T-helper 1 cell treated with Interleukin-12 subunit alpha and Interleukin-12 subunit beta and Interleukin-4 antibody, amounts not matched to agents 30 ng/mL and 1 ng/mL, for 36 hours (primary cell): ENCODE measurements at regions not wholly inside any gene's neighbourhood (a gene's known extent, or its start where the extent isn't known, plus 50 kb on each side); places are given as distances from the start of the nearest gene placed in this dataset.

Experiments
- intact Hi-C: fragments of 100-400 bp; cut with micrococcal nuclease; formaldehyde crosslinking; loops from one replicate; pipeline ENCODE4 v1.15.1; 2024

DNA sequence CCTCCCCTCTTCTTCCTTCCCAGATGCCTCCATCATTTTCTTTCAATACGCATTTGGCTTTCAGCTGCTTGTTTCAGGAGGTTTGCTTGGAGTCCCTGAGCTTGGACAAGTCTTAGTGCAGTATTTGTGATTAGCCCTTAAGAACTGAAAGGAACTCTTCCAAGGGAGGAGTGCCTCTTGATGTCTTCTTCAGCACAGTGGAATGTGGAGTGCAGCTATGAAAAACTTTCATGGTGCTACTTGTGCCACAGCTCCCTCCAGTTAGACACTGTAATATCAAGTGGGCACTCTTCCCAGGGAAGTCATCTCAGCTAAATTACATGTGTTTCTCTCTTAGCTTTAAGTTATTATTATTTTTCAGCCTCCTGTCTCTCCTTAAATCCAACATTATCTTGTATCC is 173.1 kb downstream of the NECTIN3 start:
- intact Hi-C loops, result no loop called here

DNA sequence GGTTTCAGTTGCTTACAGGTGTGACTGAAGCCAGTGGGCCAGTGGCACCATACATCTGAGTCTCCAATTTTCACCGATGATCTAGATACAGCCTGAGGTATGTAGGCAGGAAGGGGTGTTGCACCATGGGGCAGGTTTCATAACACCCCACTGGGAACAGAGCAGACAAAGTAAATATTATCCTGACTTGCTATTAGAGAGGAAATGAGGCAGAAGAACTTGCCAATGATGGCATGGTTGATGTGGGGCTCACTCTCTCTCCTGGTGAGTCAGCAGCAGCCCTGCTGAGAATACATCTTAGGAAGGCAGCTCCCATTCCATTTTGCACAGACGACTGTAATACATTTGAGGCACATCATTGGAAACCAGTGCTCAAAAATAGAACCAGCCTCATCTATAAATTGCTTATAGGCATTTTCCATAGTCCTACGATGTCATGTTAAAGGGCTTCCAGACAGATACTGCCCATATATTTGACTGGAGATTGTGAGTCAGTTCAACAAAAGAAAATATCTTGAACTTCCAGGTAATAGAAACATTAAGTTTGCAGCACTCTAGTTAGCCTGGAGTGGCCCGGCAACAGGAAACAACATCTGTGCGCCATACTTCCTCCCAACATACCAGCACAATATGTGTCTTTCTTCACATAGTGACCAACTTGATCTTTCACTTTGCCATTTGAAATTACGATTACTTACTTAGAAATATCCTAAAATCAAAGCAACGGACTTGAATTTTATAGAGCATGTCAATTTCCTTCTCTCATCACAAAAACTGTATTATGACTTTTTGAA is 175.5 kb downstream of the NECTIN3 start:
- intact Hi-C loops, result no loop called here

DNA sequence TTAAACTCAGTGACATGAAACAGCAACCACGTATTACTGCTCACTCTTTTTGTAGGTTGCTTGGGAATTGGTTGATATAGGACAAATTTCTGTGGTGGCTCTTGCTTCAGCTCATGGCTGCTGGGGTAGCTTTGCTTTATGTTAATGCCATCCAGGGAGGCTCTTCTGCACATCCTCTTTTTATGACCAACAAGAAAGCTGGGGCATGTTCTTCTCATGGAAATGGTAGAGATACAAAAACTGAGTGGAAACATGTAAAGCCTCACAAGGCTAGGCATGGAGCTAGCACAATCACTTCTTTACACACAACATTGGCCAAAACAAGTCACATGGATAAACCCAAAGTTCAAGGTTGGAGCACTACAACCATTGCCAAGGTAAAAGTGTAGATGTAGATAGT is 176.8 kb downstream of the NECTIN3 start:
- intact Hi-C loops, result no loop called here

DNA sequence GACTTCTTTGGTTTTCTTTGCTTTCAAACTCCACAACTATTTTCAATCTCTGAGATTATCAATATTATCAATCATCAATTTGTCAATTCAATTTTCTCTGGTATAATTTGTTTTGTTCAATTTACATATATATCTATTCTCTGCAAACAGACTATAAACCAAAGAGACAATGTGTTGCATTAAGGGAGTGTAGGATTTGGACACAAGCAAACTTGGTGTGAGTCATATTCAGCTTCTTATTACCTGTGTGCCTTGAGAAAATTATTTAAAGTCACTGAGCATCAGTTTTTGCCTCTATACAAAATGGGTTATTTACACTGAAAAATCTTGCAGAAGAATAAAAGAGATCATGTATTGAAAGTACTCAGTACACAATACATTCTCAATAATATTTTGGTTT is 177.8 kb downstream of the NECTIN3 start:
- intact Hi-C loops, result no loop called here

DNA sequence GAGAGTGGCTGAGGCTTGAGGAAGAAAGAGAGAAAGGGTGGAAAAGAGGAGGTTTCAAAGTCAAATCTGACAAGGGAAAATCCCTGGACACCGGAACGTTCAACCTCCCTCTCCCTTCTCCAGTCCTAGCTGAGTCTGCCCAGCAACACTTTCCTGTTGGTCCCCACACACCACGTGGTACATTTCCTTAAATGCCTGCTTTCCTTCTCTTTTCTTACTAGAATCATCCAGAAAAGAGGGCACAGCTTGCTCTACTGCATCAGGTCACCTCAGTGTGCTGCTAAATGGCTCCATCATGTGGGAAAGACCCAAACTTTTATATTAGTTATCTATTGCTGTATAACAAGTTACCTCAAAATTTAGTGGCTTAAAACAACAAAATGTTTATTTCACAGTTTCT is 181.2 kb downstream of the NECTIN3 start:
- intact Hi-C loops, result loop anchor here (5.0 kb wide), 1 partner anchor 180 kb away; the partner anchor contains the start of gene NECTIN3

DNA sequence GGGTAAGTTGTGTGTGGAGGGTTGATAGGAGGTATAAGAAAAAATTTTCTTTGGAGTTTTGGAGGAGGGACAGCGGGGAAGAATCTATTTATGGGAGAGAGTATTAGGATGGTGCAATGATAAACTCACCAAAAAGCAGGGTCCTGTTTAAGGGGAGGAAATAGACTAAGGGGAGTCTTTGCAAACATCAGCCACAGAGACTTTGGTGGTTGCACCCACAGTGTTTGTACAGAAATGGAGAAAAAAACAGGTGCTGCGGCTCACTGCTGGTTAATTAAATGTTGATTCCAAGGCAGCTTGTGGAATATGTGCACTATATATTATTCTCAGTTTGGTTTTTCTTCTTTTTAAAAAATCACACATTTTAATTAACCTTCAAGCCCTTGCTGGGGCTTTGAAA is 182.1 kb downstream of the NECTIN3 start:
- intact Hi-C loops, result loop anchor here (5.0 kb wide), 1 partner anchor 181 kb away; the partner anchor contains the start of gene NECTIN3

DNA sequence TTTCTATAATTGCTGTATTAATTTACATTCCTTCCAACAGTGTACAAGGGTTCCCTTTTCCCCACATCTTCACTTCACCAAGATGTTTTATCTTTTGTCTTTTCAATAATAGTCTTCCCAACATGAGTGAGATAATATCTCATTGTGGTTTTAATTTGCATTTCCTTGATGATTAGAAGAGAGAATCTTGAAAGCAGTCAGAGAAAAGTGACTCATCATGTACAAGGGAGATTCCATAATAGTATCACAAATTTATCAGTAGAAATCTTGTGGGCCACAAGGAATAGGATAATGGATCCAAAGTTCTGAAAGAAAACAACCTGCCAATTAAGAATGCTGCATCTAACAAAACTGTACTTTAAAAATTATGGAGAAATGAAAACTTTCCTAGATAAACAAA is 189.3 kb downstream of the NECTIN3 start:
- intact Hi-C loops, result loop anchor here (1.0 to 5.0 kb wide), 4 partner anchors 22 to 1454 kb away; partner anchors contain the start of gene CD96

DNA sequence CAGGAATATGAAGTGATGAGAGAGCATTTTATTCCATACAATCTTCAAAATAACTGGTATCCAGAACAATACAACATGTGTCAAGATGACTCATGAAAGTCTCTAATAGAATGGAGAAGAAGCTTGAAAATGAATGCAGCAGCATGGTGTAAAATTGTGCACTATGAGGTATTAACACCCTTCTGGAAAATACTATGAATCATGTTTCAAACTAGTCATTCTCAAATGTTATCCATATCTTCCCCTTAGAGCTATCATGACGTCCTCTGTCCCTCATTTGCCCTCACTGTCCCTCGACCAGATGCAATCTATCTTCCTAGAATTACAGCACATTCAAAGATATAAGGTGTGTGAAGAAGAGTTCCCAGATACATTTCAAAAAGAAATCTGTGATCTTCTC is 198.2 kb downstream of the NECTIN3 start:
- intact Hi-C loops, result no loop called here

DNA sequence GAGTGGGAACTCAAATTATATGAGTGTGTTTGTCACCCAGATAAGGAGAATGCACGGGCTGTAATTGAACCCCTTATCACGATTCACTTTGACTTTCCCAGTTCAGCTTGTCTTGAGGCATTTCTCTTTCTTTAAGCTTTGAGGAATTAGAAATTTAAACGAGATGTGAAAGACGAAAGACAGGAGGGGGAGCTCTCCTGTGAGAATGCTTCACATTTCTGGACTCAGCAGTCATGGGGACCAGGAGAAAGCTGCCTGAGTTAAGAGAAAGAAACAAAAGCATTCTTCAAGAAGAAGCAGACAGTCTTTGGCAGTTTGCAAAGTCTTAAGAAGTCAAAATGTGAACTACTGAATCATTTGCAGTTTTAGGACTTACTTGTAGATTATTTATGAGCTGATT is 205.6 kb downstream of the NECTIN3 start:
- intact Hi-C loops, result no loop called here

DNA sequence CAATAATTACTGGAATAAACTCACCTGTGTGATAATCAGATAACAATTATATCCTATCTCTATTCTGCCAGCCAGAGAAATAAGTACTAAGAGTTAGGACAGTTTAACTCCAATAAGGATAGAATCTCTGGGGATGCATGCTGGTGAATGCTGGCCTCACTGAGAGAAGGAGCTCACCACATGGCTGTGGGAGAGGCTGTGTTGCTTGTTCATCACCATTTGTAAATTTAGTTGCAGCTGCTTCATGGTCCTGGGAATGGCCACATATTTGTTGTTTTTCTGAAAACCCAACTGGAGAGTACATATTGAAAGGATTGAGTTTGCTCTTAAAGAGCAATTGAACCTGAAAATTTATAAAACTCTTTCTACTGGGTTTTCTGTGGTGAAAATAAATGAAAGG is 207.3 kb downstream of the NECTIN3 start:
- intact Hi-C loops, result no loop called here

DNA sequence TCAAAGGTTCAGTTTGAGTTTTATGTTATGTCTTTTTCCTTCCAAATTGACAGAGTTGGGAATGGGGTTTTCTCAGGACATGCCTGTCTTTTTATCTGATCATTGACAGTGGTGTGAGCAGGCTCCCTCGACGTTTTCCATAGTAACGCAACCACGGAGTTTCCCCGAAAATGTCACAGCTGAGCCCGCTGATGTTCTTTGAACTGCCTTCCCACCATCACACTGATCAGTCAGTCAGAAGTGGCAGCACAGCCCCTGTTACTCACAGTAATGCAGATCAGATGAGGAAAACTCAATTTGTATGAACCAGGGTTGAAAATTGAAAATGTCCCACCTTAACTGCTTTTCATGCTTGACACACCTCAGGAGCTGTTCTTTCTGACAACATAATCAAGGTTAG is 210.4 kb downstream of the NECTIN3 start:
- intact Hi-C loops, result no loop called here

DNA sequence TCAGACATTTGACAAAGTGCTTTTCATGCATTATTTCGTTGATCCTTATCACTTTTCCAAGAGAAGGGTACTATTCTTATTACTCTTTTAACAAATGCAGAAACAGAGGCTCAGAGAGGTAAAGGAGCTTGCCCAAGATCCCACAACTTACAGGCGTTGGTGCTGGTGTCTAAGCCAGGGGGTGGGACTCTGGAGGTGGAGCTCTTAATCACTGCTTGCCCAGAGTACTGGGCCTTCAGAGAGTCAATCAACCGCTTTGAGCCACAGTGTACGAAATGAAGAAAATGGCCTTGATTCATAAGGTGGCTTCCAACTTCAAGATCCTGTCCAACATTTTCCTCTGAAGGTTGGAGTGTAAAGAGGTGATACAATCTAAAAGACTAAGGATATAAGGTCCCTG is 211.5 kb downstream of the NECTIN3 start:
- intact Hi-C loops, result no loop called here

DNA sequence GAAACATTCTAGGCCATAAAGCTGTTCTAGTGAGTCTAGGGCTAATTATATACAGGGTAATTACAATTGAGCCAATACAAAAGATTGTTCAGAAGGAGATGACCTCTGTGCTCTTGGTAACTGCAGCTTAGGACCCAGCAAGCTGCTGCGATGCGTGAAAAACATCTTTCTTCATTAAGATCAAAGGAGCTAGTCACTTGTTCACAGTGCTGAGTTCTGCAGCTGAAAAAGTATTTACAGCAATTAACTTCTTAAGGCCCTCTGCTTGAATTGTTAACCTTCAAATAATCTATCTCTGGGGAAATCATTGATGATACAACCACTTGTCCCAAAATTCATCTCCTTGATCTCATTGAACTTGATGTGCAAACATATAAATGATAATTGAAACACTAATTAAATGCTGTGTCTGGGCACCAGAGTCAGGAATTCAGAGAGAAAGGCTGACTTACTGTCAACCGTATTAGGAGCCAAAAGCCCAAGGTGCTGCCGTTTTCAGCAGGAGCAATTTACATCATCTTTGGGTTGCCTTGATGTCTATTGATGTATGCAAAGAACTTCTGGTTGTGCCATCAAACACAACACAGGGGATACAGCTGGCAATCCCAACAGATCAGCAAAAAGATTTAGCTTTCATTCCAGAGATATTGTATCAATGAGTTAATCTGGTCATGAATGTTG is 213.0 kb downstream of the NECTIN3 start:
- intact Hi-C loops, result no loop called here

DNA sequence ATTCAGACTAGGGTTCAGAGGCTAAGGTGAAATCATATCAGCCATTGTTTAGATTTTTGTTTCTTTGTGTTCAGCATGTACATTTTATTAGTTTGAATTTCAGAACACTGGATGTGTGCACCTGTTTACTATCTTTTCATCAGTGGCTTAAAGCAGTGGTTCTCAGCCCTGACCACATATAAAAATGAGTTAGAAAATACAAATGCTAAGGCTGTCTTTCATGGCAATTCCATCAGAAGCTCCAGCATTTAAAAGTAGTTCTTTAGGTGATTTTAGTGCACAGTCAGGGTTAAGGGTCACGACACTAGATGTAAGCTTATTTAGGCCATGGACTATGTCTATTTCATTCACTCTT is 213.5 kb downstream of the NECTIN3 start:
- intact Hi-C loops, result no loop called here

DNA sequence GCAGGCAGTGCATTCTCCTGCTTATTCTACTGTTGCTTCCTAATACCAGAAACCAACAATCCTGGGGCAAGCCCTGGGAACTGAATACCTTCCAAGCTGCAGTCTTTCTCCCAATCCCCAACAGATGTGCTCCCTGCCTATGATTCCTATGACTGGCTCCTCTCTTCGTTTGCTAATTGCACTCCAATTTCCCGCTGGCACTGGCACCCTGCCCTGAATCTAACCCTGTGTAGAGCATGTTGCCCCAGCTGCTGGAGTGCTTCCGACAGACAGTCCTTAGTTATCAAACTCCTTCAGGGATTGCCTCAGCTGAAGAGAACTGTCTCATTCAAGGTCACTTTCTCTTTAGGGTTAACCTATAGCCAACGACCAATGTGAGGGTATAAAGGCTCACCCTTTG is 214.1 kb downstream of the NECTIN3 start:
- intact Hi-C loops, result no loop called here

DNA sequence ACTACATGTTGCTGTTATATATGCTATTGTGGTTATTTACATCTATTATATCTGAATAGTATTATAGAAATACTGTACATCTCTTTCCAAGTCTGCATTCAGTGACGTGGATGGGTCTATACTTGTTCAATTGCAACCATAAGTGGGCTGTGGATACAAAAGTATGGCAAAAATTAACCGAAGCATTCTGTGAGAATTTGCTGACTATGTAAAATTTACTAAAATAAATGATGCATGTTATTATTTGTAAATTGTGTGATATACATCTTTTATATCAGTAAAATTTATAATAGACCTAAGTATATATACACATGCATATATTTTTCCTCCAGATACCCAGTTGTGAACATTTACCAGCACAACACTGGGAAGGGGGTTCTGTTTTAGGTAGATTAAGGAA is 215.1 kb downstream of the NECTIN3 start:
- intact Hi-C loops, result no loop called here

DNA sequence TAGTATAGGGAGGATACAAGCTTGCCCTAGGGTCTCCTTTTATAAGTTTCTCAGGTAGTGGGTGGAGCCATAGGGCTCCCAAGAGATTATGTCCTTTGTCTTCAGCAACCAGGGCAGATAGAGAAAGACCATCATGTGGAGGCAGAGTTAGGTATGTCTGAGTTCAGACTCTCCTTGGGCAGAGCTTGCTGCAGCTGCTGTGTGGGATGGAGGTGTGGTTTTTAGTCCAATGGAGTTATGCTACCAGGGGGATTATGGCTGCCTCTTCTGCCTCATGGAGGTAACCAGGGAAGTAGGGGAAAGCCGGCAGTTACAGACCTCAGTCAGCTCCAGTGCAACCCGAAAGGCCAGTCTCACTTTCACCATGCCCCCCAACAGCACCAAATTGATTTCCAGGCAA is 220.5 kb downstream of the NECTIN3 start:
- intact Hi-C loops, result no loop called here

DNA sequence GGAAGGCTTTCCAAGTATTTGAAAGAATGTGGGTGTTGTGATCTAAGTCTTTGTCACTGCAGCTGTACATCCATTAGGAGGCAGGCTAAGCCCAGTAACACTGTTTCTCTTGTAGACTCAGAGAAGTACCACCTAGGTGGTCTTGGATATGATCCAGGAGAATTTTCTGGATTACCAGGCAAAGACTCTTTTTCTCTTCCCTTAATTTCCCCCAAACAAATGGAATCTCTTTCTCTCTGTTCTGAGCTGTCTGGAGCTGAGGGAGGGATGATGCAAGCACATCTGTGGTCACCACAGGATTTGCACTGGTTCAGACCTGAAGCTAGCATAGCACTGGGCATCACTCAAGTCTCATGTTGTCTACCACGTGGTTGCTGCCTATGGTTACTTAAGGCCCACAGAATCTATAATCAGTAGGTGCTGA is 227.6 kb downstream of the NECTIN3 start:
- intact Hi-C loops, result loop anchor here (1.0 kb wide), 1 partner anchor 240 kb away; no protein-coding TSS in a partner anchor

DNA sequence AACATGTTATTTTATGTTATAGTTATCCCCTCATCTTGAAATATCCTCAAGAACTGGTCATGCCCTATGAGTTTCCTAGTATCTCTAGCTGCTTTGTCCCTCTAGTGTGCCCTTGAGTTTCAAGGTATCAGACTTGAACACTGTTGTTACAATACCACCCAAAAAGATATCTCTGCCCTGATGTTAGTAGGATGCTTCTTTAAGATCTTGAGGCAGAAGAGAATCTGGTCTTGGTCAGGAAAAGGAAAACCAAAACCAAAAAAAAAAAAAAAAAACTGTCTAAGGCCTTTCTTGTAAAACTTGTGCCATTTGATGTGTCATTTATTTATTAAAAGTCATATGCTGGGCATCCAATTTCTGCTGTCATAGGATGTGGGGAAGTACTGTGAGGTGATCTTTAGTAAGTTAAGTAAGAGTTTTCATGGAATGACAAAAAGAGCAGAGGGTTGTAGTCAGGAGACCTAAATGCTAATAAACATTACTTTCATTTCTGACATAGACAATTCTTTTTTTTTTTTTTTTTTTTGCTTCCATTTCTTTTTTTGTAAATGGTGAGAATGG is 229.7 kb downstream of the NECTIN3 start:
- intact Hi-C loops, result loop anchor here (1.0 to 2.0 kb wide), 2 partner anchors 10 to 63 kb away; no protein-coding TSS in a partner anchor

DNA sequence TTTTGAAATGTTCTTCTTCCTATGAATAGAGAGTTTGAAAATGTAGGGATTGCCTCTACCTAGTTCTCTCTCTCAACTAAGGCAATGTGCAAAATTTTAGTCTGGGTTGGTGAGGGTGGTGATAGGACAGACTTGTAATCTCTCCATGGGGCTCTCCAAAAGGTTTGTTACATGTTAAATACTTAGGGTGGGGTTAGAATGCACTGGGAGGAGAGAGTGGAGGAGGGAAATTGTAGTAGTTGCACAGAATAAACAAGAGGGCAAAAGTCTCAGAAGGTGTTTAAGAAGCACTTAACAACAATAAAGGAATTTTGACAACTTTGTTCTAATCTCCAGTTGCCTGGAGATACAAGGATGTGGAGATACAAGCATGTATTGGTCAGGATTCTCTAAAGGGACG is 230.4 kb downstream of the NECTIN3 start:
- intact Hi-C loops, result no loop called here

DNA sequence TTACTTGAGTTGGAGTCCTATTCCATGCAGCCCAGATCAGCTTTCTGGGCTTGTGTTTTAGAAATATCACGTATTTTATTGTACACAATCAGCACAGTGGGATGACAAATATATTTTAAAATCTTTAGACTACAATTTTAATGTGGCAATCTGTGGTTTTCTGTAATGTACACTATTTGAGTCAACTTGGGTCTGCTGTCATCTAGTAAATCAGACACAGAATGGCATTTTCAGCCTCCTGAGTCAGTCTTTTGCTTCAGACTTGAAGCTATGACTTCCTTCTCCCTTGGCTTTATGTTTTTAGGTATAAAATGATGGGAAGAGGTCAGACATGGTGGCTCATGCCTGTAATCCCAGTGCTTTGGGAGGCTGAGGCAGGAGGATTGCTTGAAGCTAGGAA is 232.1 kb downstream of the NECTIN3 start:
- intact Hi-C loops, result no loop called here

DNA sequence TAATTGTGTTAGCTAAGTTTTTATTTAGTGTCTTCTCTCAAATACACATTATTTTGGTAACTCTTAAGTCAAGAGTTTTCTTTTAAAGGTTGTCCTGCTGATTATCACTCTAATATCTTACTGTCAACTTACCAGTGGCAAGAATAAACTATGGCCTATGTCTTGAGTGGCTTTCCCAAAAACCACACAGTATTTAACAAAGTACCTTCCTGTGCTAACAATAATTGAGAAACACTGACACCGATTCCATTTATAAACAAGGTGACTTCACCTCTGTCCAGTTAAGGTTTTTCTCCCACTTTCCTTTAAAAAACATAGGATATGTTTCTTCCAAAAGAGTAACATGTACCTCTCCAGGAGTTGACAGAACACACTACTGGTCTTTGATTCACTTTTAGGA is 234.3 kb upstream of the CD96 start:
- intact Hi-C loops, result no loop called here
